ENCODE measurements at regions not wholly inside any gene's neighbourhood (a gene's known extent, or its start where the extent isn't known, plus 50 kb on each side); places are given as distances from the start of the nearest gene placed in this dataset.

DNA sequence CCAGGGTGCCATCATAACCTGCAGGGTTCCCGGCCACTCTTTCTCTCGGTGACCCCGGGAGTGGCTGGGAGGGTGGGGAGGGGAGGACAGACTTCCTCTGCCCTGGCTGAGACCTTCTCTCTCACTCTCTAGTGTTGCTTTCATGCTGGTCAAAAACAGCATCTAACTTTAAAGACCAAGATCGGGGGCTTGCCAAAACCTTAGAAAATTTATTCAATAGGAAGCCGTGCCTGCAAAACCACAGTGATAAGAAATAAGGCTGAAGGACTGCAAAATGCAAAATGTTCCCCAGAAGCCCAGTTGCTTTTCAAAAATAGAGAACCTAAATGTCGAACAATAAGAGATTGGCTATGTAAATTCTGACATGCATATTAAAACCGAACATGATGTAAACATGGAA, 344.0 kb downstream of the FOXL1 start:
- H3K79me2 ChIP-seq (ENCODE audit: insufficient read depth, low read length), result no peaks in the 10 kb centered on the region
- H3K9ac ChIP-seq (ENCODE audit: low read depth, low read length), result no peak overlapping the region
- H2AFZ ChIP-seq (ENCODE audit: low read depth, low read length), result no peak overlapping the region
- H3K9me3 ChIP-seq (ENCODE audit: insufficient read depth, low read length, severe bottlenecking), result no peaks in the 10 kb centered on the region
- TF ChIP-seq, protein P1, sequence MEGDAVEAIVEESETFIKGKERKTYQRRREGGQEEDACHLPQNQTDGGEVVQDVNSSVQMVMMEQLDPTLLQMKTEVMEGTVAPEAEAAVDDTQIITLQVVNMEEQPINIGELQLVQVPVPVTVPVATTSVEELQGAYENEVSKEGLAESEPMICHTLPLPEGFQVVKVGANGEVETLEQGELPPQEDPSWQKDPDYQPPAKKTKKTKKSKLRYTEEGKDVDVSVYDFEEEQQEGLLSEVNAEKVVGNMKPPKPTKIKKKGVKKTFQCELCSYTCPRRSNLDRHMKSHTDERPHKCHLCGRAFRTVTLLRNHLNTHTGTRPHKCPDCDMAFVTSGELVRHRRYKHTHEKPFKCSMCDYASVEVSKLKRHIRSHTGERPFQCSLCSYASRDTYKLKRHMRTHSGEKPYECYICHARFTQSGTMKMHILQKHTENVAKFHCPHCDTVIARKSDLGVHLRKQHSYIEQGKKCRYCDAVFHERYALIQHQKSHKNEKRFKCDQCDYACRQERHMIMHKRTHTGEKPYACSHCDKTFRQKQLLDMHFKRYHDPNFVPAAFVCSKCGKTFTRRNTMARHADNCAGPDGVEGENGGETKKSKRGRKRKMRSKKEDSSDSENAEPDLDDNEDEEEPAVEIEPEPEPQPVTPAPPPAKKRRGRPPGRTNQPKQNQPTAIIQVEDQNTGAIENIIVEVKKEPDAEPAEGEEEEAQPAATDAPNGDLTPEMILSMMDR (IDR thresholded peaks at IDR 0.05; ENCODE audit: borderline replicate concordance, extremely low read depth, low read length, poor library complexity, severe bottlenecking), result no peak
- TF ChIP-seq EZH2 (IDR thresholded peaks at IDR 0.05; ENCODE audit: borderline replicate concordance, low read depth, low read length, severe bottlenecking), result no peak
- peaks cover 14% of the 10 kb centered on the region for H3K27me3 ChIP-seq (ENCODE audit: insufficient read depth, low read length, poor library complexity)
- no peak overlapping the region for H3K4me3 ChIP-seq (ENCODE audit: low read depth in 1 of 2, low read length in 2 of 2)
- H3K4me2 ChIP-seq (ENCODE audit: insufficient read depth, low read length), result no peak overlapping the region
- DNase-seq, result no peak
- H3K27ac ChIP-seq (ENCODE audit: low read length), result no peak overlapping the region
- no peaks in the 10 kb centered on the region for H4K20me1 ChIP-seq (ENCODE audit: insufficient read depth, low read length)
- no peaks in the 10 kb centered on the region for H3K4me1 ChIP-seq (ENCODE audit: insufficient read depth, low read length)
- ATAC-seq (ENCODE audit: insufficient read depth, low read depth), result no peak
- no peaks in the 10 kb centered on the region for H3K36me3 ChIP-seq (ENCODE audit: insufficient read depth, low read length)

- no peak for ATAC-seq (ENCODE audit: insufficient read depth, low read depth)
- no peak overlapping the region for H3K4me3 ChIP-seq (ENCODE audit: low read depth in 1 of 2, low read length in 2 of 2)
- no peaks in the 10 kb centered on the region for H3K9me3 ChIP-seq (ENCODE audit: insufficient read depth, low read length, severe bottlenecking)
- H3K79me2 ChIP-seq (ENCODE audit: insufficient read depth, low read length), result no peaks in the 10 kb centered on the region
- no peak overlapping the region for H3K9ac ChIP-seq (ENCODE audit: low read depth, low read length)
- no peak for TF ChIP-seq EZH2 (IDR thresholded peaks at IDR 0.05; ENCODE audit: borderline replicate concordance, low read depth, low read length, severe bottlenecking)
- TF ChIP-seq, protein P1 (IDR thresholded peaks at IDR 0.05; ENCODE audit: borderline replicate concordance, extremely low read depth, low read length, poor library complexity, severe bottlenecking), result no peak
- no peak overlapping the region for H3K27ac ChIP-seq (ENCODE audit: low read length)
- H2AFZ ChIP-seq (ENCODE audit: low read depth, low read length), result no peak overlapping the region
- H3K36me3 ChIP-seq (ENCODE audit: insufficient read depth, low read length), result no peaks in the 10 kb centered on the region
- H4K20me1 ChIP-seq (ENCODE audit: insufficient read depth, low read length), result no peaks in the 10 kb centered on the region
- no peak overlapping the region for H3K4me2 ChIP-seq (ENCODE audit: insufficient read depth, low read length)
- H3K27me3 ChIP-seq (ENCODE audit: insufficient read depth, low read length, poor library complexity), result peaks cover 14% of the 10 kb centered on the region
- H3K4me1 ChIP-seq (ENCODE audit: insufficient read depth, low read length), result no peaks in the 10 kb centered on the region
- DNase-seq, result no peak
These were observed 345.3 kb downstream of the FOXL1 start for GRCh38 chr16:86923656-86924055.

- TF ChIP-seq, protein P1 (IDR thresholded peaks at IDR 0.05; ENCODE audit: borderline replicate concordance, extremely low read depth, low read length, poor library complexity, severe bottlenecking), result no peak
- TF ChIP-seq EZH2 (IDR thresholded peaks at IDR 0.05; ENCODE audit: borderline replicate concordance, low read depth, low read length, severe bottlenecking), result no peak
- H2AFZ ChIP-seq (ENCODE audit: low read depth, low read length), result no peak overlapping the region
- no peaks in the 10 kb centered on the region for H3K79me2 ChIP-seq (ENCODE audit: insufficient read depth, low read length)
- H3K27me3 ChIP-seq (ENCODE audit: insufficient read depth, low read length, poor library complexity), result peaks cover 14% of the 10 kb centered on the region
- H3K4me2 ChIP-seq (ENCODE audit: insufficient read depth, low read length), result no peak overlapping the region
- H3K27ac ChIP-seq (ENCODE audit: low read length), result no peak overlapping the region
- H3K9me3 ChIP-seq (ENCODE audit: insufficient read depth, low read length, severe bottlenecking), result no peaks in the 10 kb centered on the region
- no peaks in the 10 kb centered on the region for H3K36me3 ChIP-seq (ENCODE audit: insufficient read depth, low read length)
- H3K9ac ChIP-seq (ENCODE audit: low read depth, low read length), result no peak overlapping the region
- no peak for DNase-seq
- no peaks in the 10 kb centered on the region for H3K4me1 ChIP-seq (ENCODE audit: insufficient read depth, low read length)
- H4K20me1 ChIP-seq (ENCODE audit: insufficient read depth, low read length), result no peaks in the 10 kb centered on the region
- no peak overlapping the region for H3K4me3 ChIP-seq (ENCODE audit: low read depth in 1 of 2, low read length in 2 of 2)
- no peak for ATAC-seq (ENCODE audit: insufficient read depth, low read depth)
These were observed 346.2 kb downstream of the FOXL1 start for GRCh38 chr16:86924537-86924936.
